ENCODE measurements at regions not wholly inside any gene's neighbourhood (a gene's known extent, or its start where the extent isn't known, plus 50 kb on each side); places are given as distances from the start of the nearest gene placed in this dataset.
"Not testable (repeated sequence)": the region's sequence is repeated elsewhere in the genome, so short reads cannot be mapped to it uniquely, and the experiment has no call there.

- H3K4me3 ChIP-seq (ENCODE audit: low read length); H3K36me3 ChIP-seq (ENCODE audit: control insufficient read depth, insufficient read depth, low read length); H3K9ac ChIP-seq (ENCODE audit: low read length); H3K27ac ChIP-seq (ENCODE audit: low read depth, low read length); H3K4me1 ChIP-seq (ENCODE audit: control insufficient read depth, insufficient read depth, low read length); H3K27me3 ChIP-seq (ENCODE audit: control insufficient read depth, insufficient read depth, low read length): not testable (repeated sequence)
These were observed 111.5 kb upstream of the MDM1 start for GRCh38 chr12:68443695-68444094.

GRCh38 chr12:68445824-68446223 is 113.7 kb upstream of the MDM1 start:
- Histone ChIP-seq H3K4me3 (ENCODE audit: low read length) (no peak overlapping the region), H3K9ac (ENCODE audit: low read length) (no peak overlapping the region), H3K27ac (ENCODE audit: low read depth, low read length) (no peak overlapping the region), H3K27me3 (ENCODE audit: control insufficient read depth, insufficient read depth, low read length) (no peaks in the 10 kb centered on the region), H3K4me1 (ENCODE audit: control insufficient read depth, insufficient read depth, low read length) (peaks cover 7% of the 10 kb centered on the region), H3K36me3 (ENCODE audit: control insufficient read depth, insufficient read depth, low read length) (no peaks in the 10 kb centered on the region)

GRCh38 chr12:68446384-68446783 is 114.2 kb upstream of the MDM1 start:
- Histone ChIP-seq H3K27me3 (ENCODE audit: control insufficient read depth, insufficient read depth, low read length) (no peaks in the 10 kb centered on the region), H3K4me1 (ENCODE audit: control insufficient read depth, insufficient read depth, low read length) (peaks cover 11% of the 10 kb centered on the region), H3K36me3 (ENCODE audit: control insufficient read depth, insufficient read depth, low read length) (no peaks in the 10 kb centered on the region), H3K9ac (ENCODE audit: low read length) (no peak overlapping the region), H3K4me3 (ENCODE audit: low read length) (no peak overlapping the region), H3K27ac (ENCODE audit: low read depth, low read length) (no peak overlapping the region)

- H3K4me3 ChIP-seq (ENCODE audit: low read length): no peak overlapping the region
These were observed 115.0 kb upstream of the MDM1 start for GRCh38 chr12:68446901-68447796.

GRCh38 chr12:68447797-68448260 is 115.7 kb upstream of the MDM1 start:
- Histone ChIP-seq H3K4me1 (ENCODE audit: control insufficient read depth, insufficient read depth, low read length) (peaks cover 17% of the 10 kb centered on the region), H3K4me3 (ENCODE audit: low read length) (no peak overlapping the region), H3K27me3 (ENCODE audit: control insufficient read depth, insufficient read depth, low read length) (no peaks in the 10 kb centered on the region), H3K27ac (ENCODE audit: low read depth, low read length) (no peak overlapping the region), H3K36me3 (ENCODE audit: control insufficient read depth, insufficient read depth, low read length) (no peaks in the 10 kb centered on the region), H3K9ac (ENCODE audit: low read length) (no peak overlapping the region)

More at GRCh38 chr12:68446901-68447796, 115.0 kb upstream of the MDM1 start:
- Histone ChIP-seq H3K4me1 (ENCODE audit: control insufficient read depth, insufficient read depth, low read length) (peaks cover 15% of the 10 kb centered on the region), H3K36me3 (ENCODE audit: control insufficient read depth, insufficient read depth, low read length) (no peaks in the 10 kb centered on the region), H3K9ac (ENCODE audit: low read length) (no peak overlapping the region), H3K27ac (ENCODE audit: low read depth, low read length) (no peak overlapping the region), H3K27me3 (ENCODE audit: control insufficient read depth, insufficient read depth, low read length) (no peaks in the 10 kb centered on the region)

- Histone ChIP-seq H3K27me3 (ENCODE audit: control insufficient read depth, insufficient read depth, low read length) (no peaks in the 10 kb centered on the region), H3K4me1 (ENCODE audit: control insufficient read depth, insufficient read depth, low read length) (peaks cover 17% of the 10 kb centered on the region), H3K4me3 (ENCODE audit: low read length) (no peak overlapping the region), H3K9ac (ENCODE audit: low read length) (no peak overlapping the region), H3K36me3 (ENCODE audit: control insufficient read depth, insufficient read depth, low read length) (no peaks in the 10 kb centered on the region), H3K27ac (ENCODE audit: low read depth, low read length) (no peak overlapping the region)
These were observed 117.0 kb upstream of the MDM1 start for GRCh38 chr12:68449196-68449595.

GRCh38 chr12:68450947-68451260 is 118.7 kb upstream of the MDM1 start:
- H3K27me3 ChIP-seq (ENCODE audit: control insufficient read depth, insufficient read depth, low read length): no peaks in the 10 kb centered on the region
- H3K36me3 ChIP-seq (ENCODE audit: control insufficient read depth, insufficient read depth, low read length): no peaks in the 10 kb centered on the region
- peak overlapping the region; percentile 58 for H3K27ac ChIP-seq (ENCODE audit: low read depth, low read length)
- H3K9ac ChIP-seq (ENCODE audit: low read length): no peak overlapping the region
- H3K4me3 ChIP-seq (ENCODE audit: low read length): peak overlapping the region; percentile 3
- peaks cover 15% of the 10 kb centered on the region for H3K4me1 ChIP-seq (ENCODE audit: control insufficient read depth, insufficient read depth, low read length)

- Histone ChIP-seq H3K4me1 (ENCODE audit: control insufficient read depth, insufficient read depth, low read length) (peaks cover 11% of the 10 kb centered on the region), H3K27me3 (ENCODE audit: control insufficient read depth, insufficient read depth, low read length) (no peaks in the 10 kb centered on the region), H3K9ac (ENCODE audit: low read length) (no peak overlapping the region), H3K27ac (ENCODE audit: low read depth, low read length) (peak overlapping the region; percentile 58), H3K36me3 (ENCODE audit: control insufficient read depth, insufficient read depth, low read length) (no peaks in the 10 kb centered on the region), H3K4me3 (ENCODE audit: low read length) (peak overlapping the region; percentile 3)
These were observed 119.3 kb upstream of the MDM1 start for GRCh38 chr12:68451261-68452077.

- no peak overlapping the region for H3K4me3 ChIP-seq (ENCODE audit: low read length)
- H3K27ac ChIP-seq (ENCODE audit: low read depth, low read length): no peak overlapping the region
- no peak overlapping the region for H3K9ac ChIP-seq (ENCODE audit: low read length)
- no peaks in the 10 kb centered on the region for H3K27me3 ChIP-seq (ENCODE audit: control insufficient read depth, insufficient read depth, low read length)
- H3K36me3 ChIP-seq (ENCODE audit: control insufficient read depth, insufficient read depth, low read length): no peaks in the 10 kb centered on the region
- H3K4me1 ChIP-seq (ENCODE audit: control insufficient read depth, insufficient read depth, low read length): peaks cover 11% of the 10 kb centered on the region
These were observed 120.0 kb upstream of the MDM1 start for GRCh38 chr12:68452078-68452715.

- Histone ChIP-seq H3K9ac (ENCODE audit: low read length) (no peak overlapping the region), H3K4me3 (ENCODE audit: low read length) (no peak overlapping the region), H3K27ac (ENCODE audit: low read depth, low read length) (no peak overlapping the region), H3K4me1 (ENCODE audit: control insufficient read depth, insufficient read depth, low read length) (peaks cover 11% of the 10 kb centered on the region), H3K36me3 (ENCODE audit: control insufficient read depth, insufficient read depth, low read length) (no peaks in the 10 kb centered on the region), H3K27me3 (ENCODE audit: control insufficient read depth, insufficient read depth, low read length) (no peaks in the 10 kb centered on the region)
These were observed 121.1 kb upstream of the MDM1 start for GRCh38 chr12:68453278-68453677.

- Histone ChIP-seq H3K36me3 (ENCODE audit: control insufficient read depth, insufficient read depth, low read length) (no peaks in the 10 kb centered on the region), H3K4me3 (ENCODE audit: low read length) (no peak overlapping the region), H3K4me1 (ENCODE audit: control insufficient read depth, insufficient read depth, low read length) (peaks cover 11% of the 10 kb centered on the region), H3K27me3 (ENCODE audit: control insufficient read depth, insufficient read depth, low read length) (no peaks in the 10 kb centered on the region), H3K9ac (ENCODE audit: low read length) (no peak overlapping the region), H3K27ac (ENCODE audit: low read depth, low read length) (no peak overlapping the region)
These were observed 121.7 kb upstream of the MDM1 start for GRCh38 chr12:68453876-68454275.

- Histone ChIP-seq H3K4me3 (ENCODE audit: low read length) (no peak overlapping the region), H3K27ac (ENCODE audit: low read depth, low read length) (no peak overlapping the region), H3K4me1 (ENCODE audit: control insufficient read depth, insufficient read depth, low read length) (peaks cover 11% of the 10 kb centered on the region), H3K36me3 (ENCODE audit: control insufficient read depth, insufficient read depth, low read length) (no peaks in the 10 kb centered on the region), H3K27me3 (ENCODE audit: control insufficient read depth, insufficient read depth, low read length) (no peaks in the 10 kb centered on the region), H3K9ac (ENCODE audit: low read length) (no peak overlapping the region)
These were observed 122.7 kb upstream of the MDM1 start for GRCh38 chr12:68454892-68455291.
